ENCODE measurements at regions not wholly inside any gene's neighbourhood (a gene's known extent, or its start where the extent isn't known, plus 50 kb on each side); places are given as distances from the start of the nearest gene placed in this dataset.

- intact Hi-C loops (cut with DNase I), result no loop called here
- no peak for DNase-seq
These were observed 323.5 kb upstream of the LRRC7 start for GRCh38 chr1:69244211-69244610.

- DNase-seq, result peak in 21 of 42 donors; percentile 5 to 71 (median 30)
- intact Hi-C loops (cut with DNase I), result no loop called here
These were observed 321.6 kb upstream of the LRRC7 start for GRCh38 chr1:69246109-69246508.

GRCh38 chr1:69246710-69247109 is 321.0 kb upstream of the LRRC7 start:
- DNase-seq, result peak in 18 of 42 donors; percentile 3 to 60 (median 19)
- intact Hi-C loops (cut with DNase I), result no loop called here

GRCh38 chr1:69252696-69253095 is 315.0 kb upstream of the LRRC7 start:
- intact Hi-C loops (cut with DNase I), result no loop called here
- DNase-seq, result no peak

GRCh38 chr1:69256036-69256435 is 311.7 kb upstream of the LRRC7 start:
- intact Hi-C loops (cut with DNase I), result no loop called here
- no peak for DNase-seq

- intact Hi-C loops (cut with DNase I), result no loop called here
- no peak for DNase-seq
These were observed 308.9 kb upstream of the LRRC7 start for GRCh38 chr1:69258842-69259241.

GRCh38 chr1:69263921-69264391 is 303.8 kb upstream of the LRRC7 start:
- DNase-seq, result no peak
- intact Hi-C loops (cut with DNase I), result no loop called here

- intact Hi-C loops (cut with DNase I), result no loop called here
- no peak for DNase-seq
These were observed 298.2 kb upstream of the LRRC7 start for GRCh38 chr1:69269491-69269890.

- no peak for DNase-seq
- intact Hi-C loops (cut with DNase I), result no loop called here
These were observed 296.1 kb upstream of the LRRC7 start for GRCh38 chr1:69271587-69272125.

GRCh38 chr1:69272684-69273083 is 295.0 kb upstream of the LRRC7 start:
- intact Hi-C loops (cut with DNase I), result no loop called here
- no peak for DNase-seq

- intact Hi-C loops (cut with DNase I), result no loop called here
- no peak for DNase-seq
These were observed 288.8 kb upstream of the LRRC7 start for GRCh38 chr1:69278923-69279322.

GRCh38 chr1:69283516-69283915 is 284.2 kb upstream of the LRRC7 start:
- intact Hi-C loops (cut with DNase I), result no loop called here
- DNase-seq, result no peak

GRCh38 chr1:69284508-69284907 is 283.2 kb upstream of the LRRC7 start:
- no peak for DNase-seq
- intact Hi-C loops (cut with DNase I), result no loop called here

- no peak for DNase-seq
- intact Hi-C loops (cut with DNase I), result no loop called here
These were observed 279.3 kb upstream of the LRRC7 start for GRCh38 chr1:69288416-69288815.

GRCh38 chr1:69290291-69290690 is 277.4 kb upstream of the LRRC7 start:
- DNase-seq, result no peak
- intact Hi-C loops (cut with DNase I), result no loop called here

GRCh38 chr1:69291541-69291940 is 276.2 kb upstream of the LRRC7 start:
- peak in 1 of 42 donors; percentile 15 for DNase-seq
- intact Hi-C loops (cut with DNase I), result no loop called here

GRCh38 chr1:69292833-69293232 is 274.9 kb upstream of the LRRC7 start:
- no peak for DNase-seq
- intact Hi-C loops (cut with DNase I), result no loop called here

- intact Hi-C loops (cut with DNase I), result no loop called here
- no peak for DNase-seq
These were observed 273.6 kb upstream of the LRRC7 start for GRCh38 chr1:69294171-69294570.

- intact Hi-C loops (cut with DNase I), result no loop called here
- DNase-seq, result no peak
These were observed 272.5 kb upstream of the LRRC7 start for GRCh38 chr1:69295265-69295664.

GRCh38 chr1:69305621-69306020 is 262.1 kb upstream of the LRRC7 start:
- intact Hi-C loops (cut with DNase I), result no loop called here
- no peak for DNase-seq

- intact Hi-C loops (cut with DNase I), result no loop called here
- no peak for DNase-seq
These were observed 255.5 kb upstream of the LRRC7 start for GRCh38 chr1:69312055-69312732.
